ENCODE measurements at regions not wholly inside any gene's neighbourhood (a gene's known extent, or its start where the extent isn't known, plus 50 kb on each side); places are given as distances from the start of the nearest gene placed in this dataset.

DNA sequence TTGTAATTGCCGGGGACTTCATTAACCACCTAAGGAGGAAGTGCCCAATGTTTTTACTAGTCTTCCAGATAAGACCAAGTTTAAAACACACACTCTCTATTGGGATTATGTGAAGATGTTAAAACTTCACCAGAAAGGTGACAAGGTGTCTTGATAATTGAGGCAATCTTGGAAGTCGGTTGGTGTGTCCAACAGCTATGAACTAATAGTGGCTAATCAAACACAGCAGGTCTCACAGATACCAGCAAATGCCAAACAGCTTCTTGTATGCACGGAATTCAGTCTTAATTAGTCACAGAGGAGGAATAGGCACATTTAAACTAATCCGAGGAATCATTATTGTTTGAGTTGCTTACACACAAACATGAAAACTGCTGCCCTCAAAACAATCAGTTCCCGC, 214.5 kb downstream of the SEC61B start:
- Histone ChIP-seq H2BK15ac (ENCODE audit: low read length) (no peak overlapping the region), H3K14ac (ENCODE audit: insufficient read length) (no peak overlapping the region), H3K23me2 (ENCODE audit: low read depth, low read length) (no peaks in the 10 kb centered on the region), H3K23ac (ENCODE audit: insufficient read length) (no peak overlapping the region), H2AFZ (ENCODE audit: low read length) (no peak overlapping the region), H2BK12ac (ENCODE audit: low read depth, low read length) (no peak overlapping the region), H2BK120ac (replicated peaks; ENCODE audit: low read depth, low read length) (no peak overlapping the region), H3K18ac (ENCODE audit: extremely low read depth, low read length) (no peak overlapping the region), H4K91ac (replicated peaks; ENCODE audit: insufficient read length, low read length) (no peak overlapping the region), H4K5ac (ENCODE audit: insufficient read length, low read depth, low read length) (no peak overlapping the region), H3K56ac (replicated peaks; ENCODE audit: insufficient read length, low read depth, low read length) (no peak overlapping the region), H3K9ac (replicated peaks in 1 of 4; ENCODE audit: extremely low read depth in 1 of 4, low read depth in 3 of 4, low read length in 3 of 4) (no peak overlapping the region), H3K4me1 (replicated peaks in 1 of 4; ENCODE audit: control insufficient read depth in 3 of 4, insufficient read depth in 4 of 4, low read length in 3 of 4) (peaks cover 0 to 3% (median 1%) of the 10 kb centered on the region in 4 experiments; a peak in 1 of 7 replicates), H3K9me3 (ENCODE audit: insufficient read depth in 2 of 2, low read depth in 1 of 2, low read length in 1 of 2) (no peaks in the 10 kb centered on the region), H2BK5ac (ENCODE audit: low read depth, low read length) (no peak overlapping the region), H3K4me3 (ENCODE audit: extremely low read depth in 1 of 4, insufficient read depth in 2 of 4, low read depth in 3 of 4, low read length in 4 of 4) (no peak overlapping the region), H2AK5ac (ENCODE audit: low read depth, low read length) (no peak overlapping the region), H3K27ac (ENCODE audit: low read depth, low read length) (no peak overlapping the region), H3K4me2 (ENCODE audit: insufficient read depth in 1 of 2, low read depth in 2 of 2, low read length in 2 of 2) (no peak overlapping the region), H3K79me1 (ENCODE audit: low read depth, low read length) (no peaks in the 10 kb centered on the region), H3K27me3 (replicated peaks in 1 of 4; ENCODE audit: control insufficient read depth in 3 of 4, extremely low read depth in 1 of 4, insufficient read depth in 3 of 4, low read length in 3 of 4) (no peaks in the 10 kb centered on the region), H4K8ac (ENCODE audit: extremely low read depth, insufficient read depth, low read length) (no peak overlapping the region), H2BK20ac (ENCODE audit: low read length) (no peak overlapping the region), H3K79me2 (ENCODE audit: control insufficient read depth in 1 of 2, insufficient read depth in 2 of 2, low read length in 2 of 2) (no peaks in the 10 kb centered on the region), H3K36me3 (ENCODE audit: control insufficient read depth in 2 of 4, insufficient read depth in 4 of 4, low read length in 3 of 4) (no peaks in the 10 kb centered on the region), H3K4ac (replicated peaks; ENCODE audit: insufficient read length, low read depth, low read length) (no peak overlapping the region), H4K20me1 (replicated peaks in 1 of 2; ENCODE audit: control insufficient read depth in 1 of 2, insufficient read depth in 2 of 2, low read length in 2 of 2) (no peaks in the 10 kb centered on the region)
- FAIRE-seq (no peak), DNase-seq (ENCODE audit: low read depth in 1 of 2, low spot score in 2 of 2) (no peak)
- POLR2A ChIA-PET (ENCODE audit: partially characterized antibody): no interaction called here
- WGBS, 2 experiments (ENCODE audit: extremely low coverage in 1 of 2, insufficient coverage in 1 of 2, insufficient read length in 1 of 2, insufficient replicate concordance in 2 of 2, low coverage in 1 of 2, low lambda C conversion rate in 2 of 2, missing lambda C conversion rate in 1 of 2): 77% methylated on average over 5 of the region's 5 CpGs; no CpG with 5 or more reads in 1 of the 2 experiments
- CTCF ChIA-PET (ENCODE audit: partially characterized antibody): interaction anchor here (0.9 to 1.0 kb wide), 2 partner anchors 31 to 172 kb away, joined by 3 read pairs; no protein-coding TSS in a partner anchor
- TF ChIP-seq NANOG (IDR thresholded peaks at IDR 0.05; ENCODE audit: insufficient read depth, low read depth, low read length, poor library complexity, severe bottlenecking) (no peak), POLR2AphosphoS5 (IDR thresholded peaks at IDR 0.05; ENCODE audit: low read depth, low read length) (no peak), CREB1 (IDR thresholded peaks at IDR 0.05) (no peak), SIRT6 (IDR thresholded peaks at IDR 0.05; ENCODE audit: low read length) (no peak), ZNF274 (IDR thresholded peaks at IDR 0.05; ENCODE audit: borderline replicate concordance, extremely low read depth, low read length) (no peak), SIX5 (IDR thresholded peaks at IDR 0.05; ENCODE audit: low read depth, low read length) (no peak)
